Progenitor cell of endocrine pancreas (in vitro differentiated cells): ENCODE measurements at regions not wholly inside any gene's neighbourhood (a gene's known extent, or its start where the extent isn't known, plus 50 kb on each side); places are given as distances from the start of the nearest gene placed in this dataset.
"Not testable (repeated sequence)": the region's sequence is repeated elsewhere in the genome, so short reads cannot be mapped to it uniquely, and the experiment has no call there.

Source experiments
- DNase-seq: peaks from one replicate; pipeline ENCODE4 v3.0.0; 2021; ENCODE audit warnings: low spot score; ENCODE audit not compliant: unreplicated experiment
- H3K27ac Mint-ChIP-seq: 2 replicates; pipeline ENCODE4 v1.8.0; 2021; ENCODE audit warnings: mild to moderate bottlenecking, moderate library complexity, mixed read lengths
- H3K27me3 Mint-ChIP-seq: 2 replicates; pipeline ENCODE4 v1.8.0; 2021; ENCODE audit warnings: mixed read lengths
- H3K36me3 Mint-ChIP-seq: 2 replicates; pipeline ENCODE4 v1.8.0; 2022; ENCODE audit warnings: mixed read lengths; ENCODE audit not compliant: insufficient read depth
- H3K4me1 Mint-ChIP-seq: 2 replicates; pipeline ENCODE4 v1.8.0; 2021; ENCODE audit warnings: low read depth, mixed read lengths
- H3K4me3 Mint-ChIP-seq: 2 replicates; pipeline ENCODE4 v1.8.0; 2021; ENCODE audit warnings: low read depth, mild to moderate bottlenecking, moderate library complexity, mixed read lengths
- H3K9me3 Mint-ChIP-seq: 2 replicates; pipeline ENCODE4 v1.8.0; 2021; ENCODE audit warnings: low read depth, mixed read lengths
- TF ChIP-seq, protein P1 (sequence below): fragments of 200-600 bp; sonication (generic); IDR thresholded peaks from one replicate; pipeline ENCODE4 v1.5.0; 2021; ENCODE audit warnings: antibody characterized with exemption, mild to moderate bottlenecking; ENCODE audit not compliant: unreplicated experiment

DNA sequence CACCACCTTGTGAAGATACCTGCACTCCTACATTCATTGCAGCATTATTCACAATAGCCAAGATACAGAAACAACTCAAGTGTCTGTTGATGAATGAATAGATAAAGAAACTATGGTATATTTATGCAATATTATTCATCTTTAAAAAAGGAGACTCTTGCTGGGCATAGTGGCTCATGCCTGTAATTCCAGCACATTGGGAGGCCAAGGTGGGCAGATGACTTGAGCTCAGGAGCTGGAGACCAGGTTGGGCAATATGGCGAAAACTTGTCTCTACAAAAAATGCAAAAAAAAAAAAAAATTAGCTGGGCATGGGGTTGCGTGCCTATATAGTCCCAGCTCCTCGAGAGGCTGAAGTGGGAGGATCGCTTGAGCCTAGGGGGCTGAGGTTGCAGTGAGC is 119.8 kb downstream of the GJA1 start:
- Mint-ChIP-seq H3K27ac (no peak overlapping the region), H3K36me3 (no peaks in the 10 kb centered on the region), H3K27me3 (no peaks in the 10 kb centered on the region), H3K9me3 (no peaks in the 10 kb centered on the region), H3K4me3 (no peak overlapping the region), H3K4me1 (no peaks in the 10 kb centered on the region)
- TF ChIP-seq, protein P1, sequence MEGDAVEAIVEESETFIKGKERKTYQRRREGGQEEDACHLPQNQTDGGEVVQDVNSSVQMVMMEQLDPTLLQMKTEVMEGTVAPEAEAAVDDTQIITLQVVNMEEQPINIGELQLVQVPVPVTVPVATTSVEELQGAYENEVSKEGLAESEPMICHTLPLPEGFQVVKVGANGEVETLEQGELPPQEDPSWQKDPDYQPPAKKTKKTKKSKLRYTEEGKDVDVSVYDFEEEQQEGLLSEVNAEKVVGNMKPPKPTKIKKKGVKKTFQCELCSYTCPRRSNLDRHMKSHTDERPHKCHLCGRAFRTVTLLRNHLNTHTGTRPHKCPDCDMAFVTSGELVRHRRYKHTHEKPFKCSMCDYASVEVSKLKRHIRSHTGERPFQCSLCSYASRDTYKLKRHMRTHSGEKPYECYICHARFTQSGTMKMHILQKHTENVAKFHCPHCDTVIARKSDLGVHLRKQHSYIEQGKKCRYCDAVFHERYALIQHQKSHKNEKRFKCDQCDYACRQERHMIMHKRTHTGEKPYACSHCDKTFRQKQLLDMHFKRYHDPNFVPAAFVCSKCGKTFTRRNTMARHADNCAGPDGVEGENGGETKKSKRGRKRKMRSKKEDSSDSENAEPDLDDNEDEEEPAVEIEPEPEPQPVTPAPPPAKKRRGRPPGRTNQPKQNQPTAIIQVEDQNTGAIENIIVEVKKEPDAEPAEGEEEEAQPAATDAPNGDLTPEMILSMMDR, result no peak
- no peak for DNase-seq

DNA sequence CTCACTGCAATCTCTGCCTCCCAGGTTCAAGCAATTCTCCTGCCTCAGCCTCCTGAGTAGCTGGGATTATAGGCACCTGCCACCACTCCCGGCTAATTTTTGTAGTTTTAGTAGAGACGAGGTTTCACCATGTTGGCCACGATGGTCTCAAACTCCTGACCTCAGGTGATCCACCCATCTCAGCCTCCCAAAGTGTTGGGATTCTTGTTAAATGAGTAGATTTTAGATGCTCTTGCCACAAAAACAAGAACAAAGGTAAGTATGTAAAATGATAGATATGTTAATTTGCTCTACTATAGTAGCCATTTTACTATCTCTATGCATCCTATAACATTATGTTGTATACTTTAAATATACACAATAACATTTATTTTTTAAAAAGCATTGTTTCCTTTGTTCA is 120.7 kb downstream of the GJA1 start:
- not testable (repeated sequence) for H3K4me1 Mint-ChIP-seq, H3K27ac Mint-ChIP-seq, H3K36me3 Mint-ChIP-seq, H3K4me3 Mint-ChIP-seq, DNase-seq, H3K9me3 Mint-ChIP-seq, H3K27me3 Mint-ChIP-seq

DNA sequence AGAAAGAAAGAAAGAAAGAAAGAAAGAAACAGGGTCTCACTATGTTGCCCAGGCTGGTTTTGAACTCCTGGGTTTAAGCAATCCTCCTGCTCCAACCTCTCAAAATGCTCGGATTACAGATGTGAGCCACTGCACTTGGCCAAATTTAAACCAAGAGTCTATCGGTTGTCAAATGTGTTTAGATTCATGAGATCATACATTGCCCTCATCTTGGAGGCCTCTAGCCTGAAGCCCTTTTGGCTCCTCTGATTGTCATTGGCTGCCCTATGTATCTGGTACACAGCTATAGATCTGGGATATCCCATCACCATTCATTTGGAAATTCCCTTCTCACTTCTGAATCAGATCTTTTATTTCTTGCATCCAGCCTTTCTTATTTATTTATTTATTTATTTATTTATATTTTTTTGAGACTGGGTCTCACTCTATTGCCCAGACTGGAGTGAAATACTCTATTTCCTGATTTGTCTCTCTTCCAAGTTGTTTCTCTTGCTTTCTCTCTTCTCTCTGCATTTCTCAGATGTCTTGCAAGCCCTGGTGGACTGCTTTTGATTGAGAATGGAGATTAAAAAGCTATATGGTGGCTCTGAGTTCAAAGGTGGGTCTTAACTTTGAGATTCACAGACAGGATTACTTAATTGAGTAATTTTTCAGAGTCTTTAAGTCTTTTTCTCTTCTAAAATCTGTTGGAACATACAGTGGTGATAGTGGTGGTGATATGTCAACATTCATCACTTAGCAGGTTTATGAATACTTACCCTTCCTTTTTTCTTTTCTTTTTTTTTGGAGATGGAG is 121.9 kb downstream of the GJA1 start:
- no peak overlapping the region for H3K27ac Mint-ChIP-seq
- DNase-seq, result no peak
- H3K4me3 Mint-ChIP-seq, result no peak overlapping the region
- no peaks in the 10 kb centered on the region for H3K4me1 Mint-ChIP-seq
- TF ChIP-seq, protein P1, result no peak
- H3K36me3 Mint-ChIP-seq, result no peaks in the 10 kb centered on the region
- H3K27me3 Mint-ChIP-seq, result no peaks in the 10 kb centered on the region
- no peaks in the 10 kb centered on the region for H3K9me3 Mint-ChIP-seq

DNA sequence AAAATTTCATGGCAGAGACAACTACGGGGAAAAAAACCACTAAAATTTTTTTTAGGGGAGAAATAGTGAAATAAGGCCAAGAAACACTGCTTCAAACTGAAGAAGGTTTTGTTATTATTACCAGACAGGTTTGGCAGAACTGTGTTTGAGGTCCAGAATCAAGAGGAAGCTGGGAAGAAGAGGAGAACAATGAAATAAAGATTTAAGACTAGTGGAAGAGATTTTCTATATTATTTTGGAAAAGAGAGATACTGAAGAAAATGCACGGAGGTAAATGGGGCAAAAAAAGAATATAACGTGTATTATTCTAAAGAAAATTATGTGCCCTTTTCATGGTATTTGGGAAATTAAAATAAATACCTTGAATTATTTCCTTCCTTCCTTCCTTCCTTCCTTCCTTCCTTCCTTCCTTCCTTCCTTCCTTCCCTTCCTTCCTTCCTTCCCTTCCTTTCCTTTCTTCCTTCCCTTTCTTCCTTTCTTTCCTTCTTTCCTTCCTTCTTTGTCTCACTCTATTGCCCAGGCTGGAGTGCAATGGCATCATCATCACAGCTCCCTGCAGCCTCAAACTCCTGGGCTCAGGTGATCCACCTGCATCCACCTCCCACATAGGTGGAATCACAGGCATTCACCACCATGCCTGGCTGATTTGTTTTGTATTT is 124.3 kb downstream of the GJA1 start:
- no peak overlapping the region for H3K4me3 Mint-ChIP-seq
- peaks cover 10% of the 10 kb centered on the region for H3K9me3 Mint-ChIP-seq
- TF ChIP-seq, protein P1, result no peak
- DNase-seq, result no peak
- no peak overlapping the region for H3K27ac Mint-ChIP-seq
- no peaks in the 10 kb centered on the region for H3K27me3 Mint-ChIP-seq
- H3K36me3 Mint-ChIP-seq, result no peaks in the 10 kb centered on the region
- H3K4me1 Mint-ChIP-seq, result no peaks in the 10 kb centered on the region

DNA sequence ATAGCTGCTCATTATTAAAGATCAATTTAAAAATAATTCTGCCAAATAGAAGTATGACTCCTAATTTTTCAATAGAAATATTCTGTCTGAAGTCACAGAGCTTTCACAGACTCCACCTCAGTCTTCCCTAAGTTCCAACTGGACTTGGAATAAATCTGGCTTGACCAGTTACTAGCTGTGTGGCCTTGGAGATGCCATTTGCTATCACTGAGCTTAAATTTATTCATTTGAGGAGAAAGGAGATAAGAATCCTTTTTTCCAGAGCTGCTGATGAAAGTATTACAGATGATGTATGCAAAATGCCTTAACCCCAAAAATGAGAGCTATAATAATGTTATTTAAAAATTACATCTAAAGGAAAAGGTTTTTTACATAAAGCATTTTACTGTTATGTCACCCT is 125.0 kb downstream of the GJA1 start:
- H3K9me3 Mint-ChIP-seq, result peaks cover 12% of the 10 kb centered on the region
- H3K27me3 Mint-ChIP-seq, result no peaks in the 10 kb centered on the region
- no peak for DNase-seq
- TF ChIP-seq, protein P1, result no peak
- H3K4me1 Mint-ChIP-seq, result no peaks in the 10 kb centered on the region
- H3K36me3 Mint-ChIP-seq, result no peaks in the 10 kb centered on the region
- no peak overlapping the region for H3K27ac Mint-ChIP-seq
- no peak overlapping the region for H3K4me3 Mint-ChIP-seq

DNA sequence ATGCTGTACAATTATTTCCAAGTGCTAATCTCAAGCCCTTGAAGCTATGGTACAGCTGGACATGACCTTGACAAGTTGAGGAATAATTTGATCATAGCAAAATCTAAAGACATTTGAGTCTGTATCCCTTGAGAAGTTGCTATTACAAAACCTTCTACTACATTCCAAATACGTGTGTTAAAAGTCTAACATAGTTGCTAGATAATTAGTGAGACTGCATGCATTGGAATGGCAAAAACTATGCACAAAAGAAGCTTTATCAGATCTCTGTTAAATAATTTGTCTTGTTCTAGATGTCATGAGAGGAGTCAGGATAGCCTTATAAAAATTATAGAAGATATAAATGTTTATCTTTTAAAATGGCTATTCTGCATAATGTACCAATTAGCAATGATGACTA is 127.8 kb downstream of the GJA1 start:
- TF ChIP-seq, protein P1, result no peak
- H3K27me3 Mint-ChIP-seq, result no peaks in the 10 kb centered on the region
- no peak overlapping the region for H3K27ac Mint-ChIP-seq
- peaks cover 12% of the 10 kb centered on the region for H3K9me3 Mint-ChIP-seq
- no peak for DNase-seq
- H3K4me3 Mint-ChIP-seq, result no peak overlapping the region
- no peaks in the 10 kb centered on the region for H3K36me3 Mint-ChIP-seq
- no peaks in the 10 kb centered on the region for H3K4me1 Mint-ChIP-seq

DNA sequence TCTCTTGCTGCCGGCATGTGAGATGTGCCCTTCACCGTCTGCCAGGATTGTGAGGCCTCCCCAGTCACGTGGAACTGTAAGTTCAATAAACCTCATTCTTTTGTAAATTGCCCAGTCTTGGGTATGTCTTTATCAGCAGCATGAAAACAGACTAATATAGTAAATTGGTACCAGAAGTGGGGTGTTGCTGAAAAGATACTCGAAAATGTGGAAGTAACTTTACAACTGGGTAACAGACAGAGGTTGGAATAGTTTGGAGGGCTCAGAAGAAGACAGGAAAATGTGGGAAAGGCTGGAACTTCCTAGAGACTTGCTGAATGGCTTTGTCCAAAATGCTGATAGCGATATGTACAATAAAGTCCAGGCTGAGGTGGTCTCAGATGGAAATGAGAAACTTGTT is 129.1 kb downstream of the GJA1 start:
- H3K27me3 Mint-ChIP-seq, H3K27ac Mint-ChIP-seq, DNase-seq, H3K4me1 Mint-ChIP-seq, H3K4me3 Mint-ChIP-seq, H3K36me3 Mint-ChIP-seq: not testable (repeated sequence)
- H3K9me3 Mint-ChIP-seq, result peaks cover 16% of the 10 kb centered on the region
